HCT116 (cell line): ENCODE measurements at regions not wholly inside any gene's neighbourhood (a gene's known extent, or its start where the extent isn't known, plus 50 kb on each side); places are given as distances from the start of the nearest gene placed in this dataset.

Source experiments
- ATAC-seq: fragments of 200-7000 bp; cut with Tn5 transposase; 2 replicates; pipeline ENCODE4 v1.9.1; 2020; ENCODE audit warnings: mild to moderate bottlenecking, moderate library complexity
- BruUV-seq: library from RNA; stranded (reverse); fragments of 400-500 nt; replicated peaks from 2 replicates; lab custom pipeline; 2021; lab: Mats Ljungman, UMichigan
- CTCF ChIA-PET: fragments of 300-600 bp; sonication (Branson Sonifier 250); formaldehyde crosslinking; loops from one replicate; lab custom pipeline; 2021; ENCODE audit warnings: antibody characterized with exemption; lab: Charles Lee
- POLR2A ChIA-PET: fragments of 300-600, 350-600 bp; sonication (Branson Sonifier 250); formaldehyde crosslinking; loops from one replicate; lab custom pipeline; 2021; ENCODE audit warnings: antibody characterized with exemption; lab: Charles Lee
- RAD21 ChIA-PET, 2 experiments: fragments of 300-600 bp; sonication (Branson Sonifier 250); formaldehyde crosslinking; loops; one replicate each; lab custom pipeline; 2023; ENCODE audit warnings: low total read pairs in 2 of 2; ENCODE audit not compliant: uncharacterized antibody in 2 of 2, unreplicated experiment in 2 of 2, low non-redundant PET in 1 of 2; lab: Charles Lee
- DNase-seq: peaks from one replicate; pipeline ENCODE4 v3.0.0-alpha.2; 2010; ENCODE audit warnings: low read depth, low spot score
- H2AFZ ChIP-seq: fragments of 200-600 bp; shearing (Covaris generic), sonication (generic); 2 replicates; pipeline ENCODE4 v1.6.1; 2017; ENCODE audit warnings: low read depth, mixed run types, mixed read lengths, antibody characterized with exemption, low read length; ENCODE audit not compliant: poor library complexity, severe bottlenecking
- H3K27ac ChIP-seq: 2 replicates; pipeline ENCODE4 v1.5.1; 2012; ENCODE audit warnings: low read depth, low read length
- H3K27me3 ChIP-seq: fragments of 200-600 bp; sonication (generic); 2 replicates; pipeline ENCODE4 v1.6.1; 2016; ENCODE audit warnings: mixed run types, low read length, mixed read lengths; ENCODE audit not compliant: insufficient read depth
- H3K36me3 ChIP-seq, 2 experiments: fragments of 200-500 bp in 1 of 2; fragments of 200-600 bp in 1 of 2; sonication (Bioruptor generic) in 1 of 2; sonication (generic) in 1 of 2; 2 replicates each; pipeline versions ENCODE4 v1.5.1 to v1.6.1; 2014 to 2016; ENCODE audit warnings: low read length in 2 of 2, inconsistent platforms in 1 of 2, mixed read lengths in 1 of 2, mixed run types in 1 of 2; ENCODE audit not compliant: insufficient read depth in 2 of 2, control insufficient read depth in 1 of 2
- H3K4me1 ChIP-seq, 2 experiments: fragments of 200-600 bp in 1 of 2; sonication (generic) in 1 of 2; 2 replicates each; pipeline versions ENCODE4 v1.5.1 to v1.6.1; 2012 to 2017; ENCODE audit warnings: low read length in 2 of 2, inconsistent platforms in 1 of 2, mild to moderate bottlenecking in 1 of 2, mixed read lengths in 1 of 2, mixed run types in 1 of 2, moderate library complexity in 1 of 2; ENCODE audit not compliant: insufficient read depth in 2 of 2, control insufficient read depth in 1 of 2
- H3K4me2 ChIP-seq: fragments of 200-600 bp; sonication (generic); 2 replicates; pipeline ENCODE4 v1.6.1; 2017; ENCODE audit warnings: mixed run types, low read length, mixed read lengths
- H3K4me3 ChIP-seq, 2 experiments: fragments of 200-600 bp in 1 of 2; sonication (generic) in 1 of 2; replicated peaks in 1 of 2; 2 replicates each; pipeline ENCODE4 v1.5.1; 2011 to 2016; ENCODE audit warnings: low read length in 2 of 2, control low read depth in 1 of 2, low read depth in 1 of 2, mild to moderate bottlenecking in 1 of 2, mixed read lengths in 1 of 2, mixed run types in 1 of 2
- H3K79me2 ChIP-seq: fragments of 200-600 bp; sonication (generic); 2 replicates; pipeline ENCODE4 v1.6.1; 2017; ENCODE audit warnings: mild to moderate bottlenecking, mixed run types, low read length, moderate library complexity, mixed read lengths; ENCODE audit not compliant: insufficient read depth
- H3K9ac ChIP-seq: fragments of 200-600 bp; sonication (generic); 2 replicates; pipeline ENCODE4 v1.6.1; 2016; ENCODE audit warnings: low read length, mixed read lengths
- H3K9me2 ChIP-seq: fragments of 200-600 bp; sonication (generic), shearing (Covaris generic); 2 replicates; pipeline ENCODE4 v1.6.1; 2017; ENCODE audit warnings: mixed run types, mild to moderate bottlenecking, moderate library complexity; ENCODE audit not compliant: insufficient read depth
- H3K9me3 ChIP-seq, 2 experiments: fragments of 200-500 bp in 1 of 2; fragments of 200-600 bp in 1 of 2; sonication (Bioruptor generic) in 1 of 2; sonication (generic) in 1 of 2; 2 replicates each; pipeline ENCODE4 v1.6.1; 2014 to 2017; ENCODE audit warnings: low read length in 2 of 2, mixed read lengths in 2 of 2, inconsistent platforms in 1 of 2, low read depth in 1 of 2, mild to moderate bottlenecking in 1 of 2, mixed run types in 1 of 2, moderate library complexity in 1 of 2; ENCODE audit not compliant: control insufficient read depth in 1 of 2, insufficient read depth in 1 of 2
- H4K20me1 ChIP-seq: fragments of 200-600 bp; sonication (generic), shearing (Covaris generic); 2 replicates; pipeline ENCODE4 v1.6.1; 2017; ENCODE audit warnings: mixed run types, mild to moderate bottlenecking, moderate library complexity; ENCODE audit not compliant: insufficient read depth
- CBX3 ChIP-seq: IDR thresholded peaks from 2 replicates; pipeline ENCODE4 v1.6.1; 2012; ENCODE audit warnings: low read depth
- CTCF ChIP-seq, 3 experiments: fragments of 200-600 bp in 1 of 3; sonication (generic) in 1 of 3; IDR thresholded peaks in 2 of 3; conservative IDR thresholded peaks in 1 of 3; 2 replicates each; pipeline ENCODE4 v1.5.1; 2012 to 2017; ENCODE audit warnings: low read depth in 2 of 3, low read length in 2 of 3, antibody characterized with exemption in 1 of 3, borderline replicate concordance in 1 of 3, control low read depth in 1 of 3, mild to moderate bottlenecking in 1 of 3, mixed read lengths in 1 of 3, mixed run types in 1 of 3, moderate library complexity in 1 of 3; ENCODE audit not compliant: insufficient read depth in 1 of 3
- EGR1 ChIP-seq: IDR thresholded peaks from 2 replicates; pipeline ENCODE4 v1.6.1; 2012; ENCODE audit warnings: low read depth
- EZH2 ChIP-seq: fragments of 200-600 bp; sonication (generic); IDR thresholded peaks from 2 replicates; pipeline ENCODE4 v1.6.1; 2017; ENCODE audit warnings: antibody characterized with exemption, mixed run types
- FOSL1 ChIP-seq: IDR thresholded peaks from 2 replicates; pipeline ENCODE4 v1.6.1; 2012; ENCODE audit warnings: low read depth
- MAX ChIP-seq: IDR thresholded peaks from 2 replicates; pipeline ENCODE4 v1.6.1; 2012
- POLR2A ChIP-seq: IDR thresholded peaks from 2 replicates; pipeline ENCODE4 v1.7.0; 2011; ENCODE audit warnings: borderline replicate concordance; ENCODE audit not compliant: insufficient read depth, insufficient read length; ENCODE audit errors: extremely low read depth
- RAD21 ChIP-seq: IDR thresholded peaks from 2 replicates; pipeline ENCODE4 v1.6.1; 2012; ENCODE audit warnings: low read depth, mild to moderate bottlenecking
- ZFX ChIP-seq: fragments of 450-650 bp; IDR thresholded peaks from 2 replicates; pipeline ENCODE4 v1.6.1; 2017
- intact Hi-C: fragments of 100-400 bp; cut with micrococcal nuclease; formaldehyde crosslinking; loops from 2 replicates; pipeline ENCODE4 v1.10.0; 2022
- TF ChIP-seq, protein P1 (sequence below): IDR thresholded peaks from 2 replicates; pipeline ENCODE4 v1.6.1; 2012; ENCODE audit warnings: low read depth
- TF ChIP-seq, protein P2 (sequence below): IDR thresholded peaks from 2 replicates; pipeline ENCODE4 v1.6.1; 2012
- TF ChIP-seq, protein P3 (sequence below): IDR thresholded peaks from 2 replicates; pipeline ENCODE4 v1.6.1; 2011; ENCODE audit warnings: mild to moderate bottlenecking, low read length, moderate library complexity; ENCODE audit not compliant: insufficient replicate concordance; ENCODE audit errors: extremely low read depth

DNA sequence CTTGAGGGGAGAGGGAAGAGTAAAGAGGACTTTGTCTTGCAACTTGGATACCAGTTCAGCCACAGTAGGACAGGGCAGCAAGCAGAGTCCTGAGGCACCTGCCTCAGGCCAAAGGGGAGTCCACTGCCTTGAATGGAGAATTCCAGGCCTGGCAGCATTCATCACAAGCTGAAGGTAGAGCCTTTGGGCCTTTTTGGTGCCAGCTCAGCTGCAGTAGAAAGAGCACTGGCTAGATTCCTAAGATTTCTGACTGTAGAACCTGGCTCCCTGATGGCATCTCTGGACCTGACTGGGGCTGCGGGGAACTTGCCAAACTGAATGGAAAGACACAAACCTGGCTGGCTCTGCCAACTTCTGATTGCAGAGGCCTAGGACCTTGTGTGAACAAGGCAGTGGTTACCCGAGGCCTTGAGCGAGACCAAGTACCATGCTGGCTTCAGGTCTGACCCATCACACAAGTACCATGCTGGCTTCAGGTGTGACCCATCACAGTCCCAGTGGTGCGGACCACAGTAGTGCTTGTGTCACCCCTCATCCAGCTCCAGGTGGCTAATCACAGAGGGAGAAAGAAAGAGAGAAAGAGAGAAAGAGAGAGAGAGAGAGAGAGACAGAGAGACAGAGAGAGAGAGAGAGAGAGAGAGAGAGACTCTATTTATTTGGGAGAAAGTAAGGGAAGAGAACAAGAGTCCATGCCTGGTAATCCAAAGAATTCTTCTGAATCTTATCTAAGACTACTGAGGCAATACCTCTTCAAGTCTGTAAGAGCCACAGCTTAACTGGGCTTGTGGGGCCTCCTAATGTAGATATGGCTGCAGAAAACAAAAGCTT is 137.6 kb upstream of the SPIN4 start:
- CTCF ChIA-PET = no interaction called here
- no peaks in the 10 kb centered on the region for H3K27me3 ChIP-seq
- no peaks in the 10 kb centered on the region for H3K9me2 ChIP-seq
- H3K9ac ChIP-seq = no peak overlapping the region
- DNase-seq = no peak
- intact Hi-C loops = no loop called here
- no peaks in the 10 kb centered on the region for H4K20me1 ChIP-seq
- no peak overlapping the region for H3K4me2 ChIP-seq
- POLR2A ChIA-PET = no interaction called here
- no peak overlapping the region for H3K27ac ChIP-seq
- no peak overlapping the region for H3K4me3 ChIP-seq
- RAD21 ChIA-PET = no interaction called here
- TF ChIP-seq EZH2 (no peak), MAX (no peak), POLR2A (no peak), CTCF (IDR thresholded peaks at IDR 0.05 in 2 of 3, conservative IDR thresholded peaks at IDR 0.05 in 1 of 3; ENCODE audit: borderline replicate concordance in 1 of 3, insufficient read depth in 1 of 3, low read depth in 2 of 3, low read length in 2 of 3) (no peak), CBX3 (no peak), EGR1 (no peak), ZFX (no peak), FOSL1 (no peak), RAD21 (no peak)
- TF ChIP-seq, protein P1, sequence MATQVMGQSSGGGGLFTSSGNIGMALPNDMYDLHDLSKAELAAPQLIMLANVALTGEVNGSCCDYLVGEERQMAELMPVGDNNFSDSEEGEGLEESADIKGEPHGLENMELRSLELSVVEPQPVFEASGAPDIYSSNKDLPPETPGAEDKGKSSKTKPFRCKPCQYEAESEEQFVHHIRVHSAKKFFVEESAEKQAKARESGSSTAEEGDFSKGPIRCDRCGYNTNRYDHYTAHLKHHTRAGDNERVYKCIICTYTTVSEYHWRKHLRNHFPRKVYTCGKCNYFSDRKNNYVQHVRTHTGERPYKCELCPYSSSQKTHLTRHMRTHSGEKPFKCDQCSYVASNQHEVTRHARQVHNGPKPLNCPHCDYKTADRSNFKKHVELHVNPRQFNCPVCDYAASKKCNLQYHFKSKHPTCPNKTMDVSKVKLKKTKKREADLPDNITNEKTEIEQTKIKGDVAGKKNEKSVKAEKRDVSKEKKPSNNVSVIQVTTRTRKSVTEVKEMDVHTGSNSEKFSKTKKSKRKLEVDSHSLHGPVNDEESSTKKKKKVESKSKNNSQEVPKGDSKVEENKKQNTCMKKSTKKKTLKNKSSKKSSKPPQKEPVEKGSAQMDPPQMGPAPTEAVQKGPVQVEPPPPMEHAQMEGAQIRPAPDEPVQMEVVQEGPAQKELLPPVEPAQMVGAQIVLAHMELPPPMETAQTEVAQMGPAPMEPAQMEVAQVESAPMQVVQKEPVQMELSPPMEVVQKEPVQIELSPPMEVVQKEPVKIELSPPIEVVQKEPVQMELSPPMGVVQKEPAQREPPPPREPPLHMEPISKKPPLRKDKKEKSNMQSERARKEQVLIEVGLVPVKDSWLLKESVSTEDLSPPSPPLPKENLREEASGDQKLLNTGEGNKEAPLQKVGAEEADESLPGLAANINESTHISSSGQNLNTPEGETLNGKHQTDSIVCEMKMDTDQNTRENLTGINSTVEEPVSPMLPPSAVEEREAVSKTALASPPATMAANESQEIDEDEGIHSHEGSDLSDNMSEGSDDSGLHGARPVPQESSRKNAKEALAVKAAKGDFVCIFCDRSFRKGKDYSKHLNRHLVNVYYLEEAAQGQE = no peak
- TF ChIP-seq, protein P2, sequence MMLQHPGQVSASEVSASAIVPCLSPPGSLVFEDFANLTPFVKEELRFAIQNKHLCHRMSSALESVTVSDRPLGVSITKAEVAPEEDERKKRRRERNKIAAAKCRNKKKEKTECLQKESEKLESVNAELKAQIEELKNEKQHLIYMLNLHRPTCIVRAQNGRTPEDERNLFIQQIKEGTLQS = no peak
- TF ChIP-seq, protein P3, sequence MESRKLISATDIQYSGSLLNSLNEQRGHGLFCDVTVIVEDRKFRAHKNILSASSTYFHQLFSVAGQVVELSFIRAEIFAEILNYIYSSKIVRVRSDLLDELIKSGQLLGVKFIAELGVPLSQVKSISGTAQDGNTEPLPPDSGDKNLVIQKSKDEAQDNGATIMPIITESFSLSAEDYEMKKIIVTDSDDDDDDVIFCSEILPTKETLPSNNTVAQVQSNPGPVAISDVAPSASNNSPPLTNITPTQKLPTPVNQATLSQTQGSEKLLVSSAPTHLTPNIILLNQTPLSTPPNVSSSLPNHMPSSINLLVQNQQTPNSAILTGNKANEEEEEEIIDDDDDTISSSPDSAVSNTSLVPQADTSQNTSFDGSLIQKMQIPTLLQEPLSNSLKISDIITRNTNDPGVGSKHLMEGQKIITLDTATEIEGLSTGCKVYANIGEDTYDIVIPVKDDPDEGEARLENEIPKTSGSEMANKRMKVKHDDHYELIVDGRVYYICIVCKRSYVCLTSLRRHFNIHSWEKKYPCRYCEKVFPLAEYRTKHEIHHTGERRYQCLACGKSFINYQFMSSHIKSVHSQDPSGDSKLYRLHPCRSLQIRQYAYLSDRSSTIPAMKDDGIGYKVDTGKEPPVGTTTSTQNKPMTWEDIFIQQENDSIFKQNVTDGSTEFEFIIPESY = no peak
- TF ChIP-seq, all 23 proteins: peak for 0
- Histone ChIP-seq H3K36me3 (no peaks in the 10 kb centered on the region), H3K4me1 (no peaks in the 10 kb centered on the region), H3K9me3 (no peaks in the 10 kb centered on the region), H2AFZ (no peak overlapping the region), H3K79me2 (no peaks in the 10 kb centered on the region)
- BruUV-seq = no TSS peak
- no peak for ATAC-seq
